Heart left ventricle (tissue), 16 donors: ENCODE measurements at regions not wholly inside any gene's neighbourhood (a gene's known extent, or its start where the extent isn't known, plus 50 kb on each side); places are given as distances from the start of the nearest gene placed in this dataset.

ENCODE experiments used
- ATAC-seq, 4 donors: fragments of 200-7000 bp; cut with Tn5 transposase; one replicate each; pipeline ENCODE4 v1.9.1; 2020 to 2022; ENCODE audit warnings: moderate library complexity in 4 of 4, mild to moderate bottlenecking in 3 of 4, moderate number of reproducible peaks in 1 of 4
- DNase-seq, 5 donors: peaks; one replicate each; pipeline ENCODE4 v3.0.0-alpha.2; 2020
- H3K27ac ChIP-seq, 12 donors: fragments of 200-600 bp; sonication (generic) in 4 of 12; one replicate each; pipeline versions ENCODE4 v1.5.0 to v1.8.0; 2016 to 2022; ENCODE audit warnings: mild to moderate bottlenecking in 2 of 12
- H3K27me3 ChIP-seq, 9 donors: fragments of 200-600 bp; sonication (generic) in 2 of 9; one replicate each; pipeline versions ENCODE4 v1.5.1 to v1.8.0; 2016 to 2022; ENCODE audit warnings: mild to moderate bottlenecking in 3 of 9
- H3K36me3 ChIP-seq, 9 donors: fragments of 200-600 bp; sonication (generic) in 2 of 9; one replicate each; pipeline versions ENCODE4 v1.5.0 to v1.8.0; 2018 to 2022; ENCODE audit warnings: mild to moderate bottlenecking in 2 of 9
- H3K4me1 ChIP-seq, 12 donors: fragments of 200-600 bp; sonication (generic) in 4 of 12; one replicate each; pipeline versions ENCODE4 v1.5.0 to v1.8.0; 2016 to 2022; ENCODE audit warnings: mild to moderate bottlenecking in 3 of 12
- H3K4me3 ChIP-seq, 12 donors: fragments of 200-600 bp; sonication (generic) in 4 of 12; one replicate each; pipeline versions ENCODE4 v1.5.0 to v1.8.0; 2017 to 2022; ENCODE audit warnings: mild to moderate bottlenecking in 9 of 12, moderate library complexity in 4 of 12
- H3K9me3 ChIP-seq, 12 donors: fragments of 200-600 bp; sonication (generic) in 4 of 12; one replicate each; pipeline versions ENCODE4 v1.5.0 to v1.8.0; 2016 to 2022; ENCODE audit warnings: mild to moderate bottlenecking in 1 of 12
- POLR2A ChIP-seq, 2 donors: fragments of 450-650 bp; IDR thresholded peaks; one replicate each; pipeline ENCODE4 v1.6.1; 2017; ENCODE audit warnings: antibody characterized with exemption in 2 of 2, mild to moderate bottlenecking in 2 of 2, moderate library complexity in 2 of 2
- WGBS, 4 donors: extraction: QIAGEN DNeasy Blood & Tissue Kit in 2 of 4; methylation state at CpG; one replicate each; pipeline versions ENCODE4 v1.1.5 to v1.1.7; 2013 to 2018; 5-methylcytosine and 5-hydroxymethylcytosine counted together
- intact Hi-C, 10 donors: fragments of 100-400 bp; cut with DNase I; formaldehyde crosslinking; loops; one replicate each; pipeline versions ENCODE4 v1.11.1 to v1.14.2; 2022
- TF ChIP-seq, protein P1 (sequence below), 12 donors: fragments of 200-600 bp; sonication (generic) in 4 of 12; IDR thresholded peaks; one replicate each; pipeline versions ENCODE4 v1.5.0 to v1.8.0; 2018 to 2022; ENCODE audit warnings: antibody characterized with exemption in 12 of 12, mild to moderate bottlenecking in 5 of 12
- donor health status: ischemic (EF 13 %, LVEDD 7.1; RV severe dilation, severe dysfunction).
- donor health status: healthy with polysubstance abuse.
- donor health status: DM: no; HTN: yes; CAD: no.
- donor health status: DM: no; HTN: no; CAD: no.
- donor health status: ischemic (EF 25% LVEDD 6.9; RV normal size, moderate dysfunction).
- donor health status: ischemic (EF 25% LVEDD 5.7; RV mildly dilated, moderate dysfunction).
- donor health status: healthy.
- donor health status: DM: yes; HTN: yes; CAD: no.
- donor health status: ischemic (EF 35%, LVEDD 5.7; RV mildly dilated, moderate dysfunction).
- donor health status: nonischemic (EF 11% LVEDD 7.7; RV severe dilation, severe dysfunction).
- donor health status: DM: yes; HTN: yes; CAD: no.
- donor health status: PGD.
- donor health status: ischemic (EF 29% LVEDD 5.4; RV normal size, mild dysfunction).
- donor health status: nonischemic (EF 23%, LVEDD 6.1; RV moderate dilation, normal function).

- H3K36me3 ChIP-seq = no peaks in the 10 kb centered on the region
- TF ChIP-seq, protein P1, sequence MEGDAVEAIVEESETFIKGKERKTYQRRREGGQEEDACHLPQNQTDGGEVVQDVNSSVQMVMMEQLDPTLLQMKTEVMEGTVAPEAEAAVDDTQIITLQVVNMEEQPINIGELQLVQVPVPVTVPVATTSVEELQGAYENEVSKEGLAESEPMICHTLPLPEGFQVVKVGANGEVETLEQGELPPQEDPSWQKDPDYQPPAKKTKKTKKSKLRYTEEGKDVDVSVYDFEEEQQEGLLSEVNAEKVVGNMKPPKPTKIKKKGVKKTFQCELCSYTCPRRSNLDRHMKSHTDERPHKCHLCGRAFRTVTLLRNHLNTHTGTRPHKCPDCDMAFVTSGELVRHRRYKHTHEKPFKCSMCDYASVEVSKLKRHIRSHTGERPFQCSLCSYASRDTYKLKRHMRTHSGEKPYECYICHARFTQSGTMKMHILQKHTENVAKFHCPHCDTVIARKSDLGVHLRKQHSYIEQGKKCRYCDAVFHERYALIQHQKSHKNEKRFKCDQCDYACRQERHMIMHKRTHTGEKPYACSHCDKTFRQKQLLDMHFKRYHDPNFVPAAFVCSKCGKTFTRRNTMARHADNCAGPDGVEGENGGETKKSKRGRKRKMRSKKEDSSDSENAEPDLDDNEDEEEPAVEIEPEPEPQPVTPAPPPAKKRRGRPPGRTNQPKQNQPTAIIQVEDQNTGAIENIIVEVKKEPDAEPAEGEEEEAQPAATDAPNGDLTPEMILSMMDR (IDR thresholded peaks at IDR 0.05) = no peak
- no peak for TF ChIP-seq POLR2A (IDR thresholded peaks at IDR 0.05)
- no peak for ATAC-seq
- peaks cover 0 to 12% (median 0%) of the 10 kb centered on the region in 12 donors for H3K9me3 ChIP-seq
- H3K27ac ChIP-seq = no peak overlapping the region
- H3K4me3 ChIP-seq = no peak overlapping the region
- no peaks in the 10 kb centered on the region for H3K27me3 ChIP-seq
- no peaks in the 10 kb centered on the region for H3K4me1 ChIP-seq
- intact Hi-C loops = no loop called here
- no peak for DNase-seq
- WGBS, 4 donors = 75 to 89% (median 84%) methylated on average over 2 to 3 of the region's 3 CpGs
These were observed 201.1 kb downstream of the IRX1 start for GRCh38 chr5:3796736-3797135.

DNA sequence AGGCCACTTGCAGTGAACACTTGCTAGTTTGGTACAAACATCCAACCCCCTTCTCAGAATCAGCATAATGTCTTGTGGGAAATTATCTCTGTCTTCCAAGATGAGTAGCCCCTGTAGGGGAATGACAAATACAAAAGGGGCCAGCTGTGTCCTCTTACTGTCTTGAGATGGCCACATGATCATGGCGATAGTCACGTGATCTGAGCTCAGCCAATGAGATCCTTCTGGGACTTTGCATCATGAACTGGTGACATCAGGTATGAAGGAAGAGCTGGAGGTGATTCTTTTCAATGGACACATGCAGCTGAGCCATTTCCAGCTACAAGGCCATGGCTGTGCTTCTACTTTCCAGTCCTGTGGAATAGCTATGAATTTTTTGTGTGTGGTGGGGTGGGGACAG is 206.3 kb downstream of the IRX1 start:
- Histone ChIP-seq H3K27ac (no peak overlapping the region), H3K36me3 (no peaks in the 10 kb centered on the region), H3K9me3 (peaks cover 0 to 12% (median 0%) of the 10 kb centered on the region in 12 donors), H3K4me3 (no peak overlapping the region), H3K27me3 (no peaks in the 10 kb centered on the region), H3K4me1 (no peaks in the 10 kb centered on the region)
- ATAC-seq (no peak), DNase-seq (no peak)
- WGBS, 4 donors = 78 to 89% (median 84%) methylated on average over 2 of the region's 2 CpGs
- TF ChIP-seq, protein P1 (IDR thresholded peaks at IDR 0.05) = no peak
- intact Hi-C loops = no loop called here

DNA sequence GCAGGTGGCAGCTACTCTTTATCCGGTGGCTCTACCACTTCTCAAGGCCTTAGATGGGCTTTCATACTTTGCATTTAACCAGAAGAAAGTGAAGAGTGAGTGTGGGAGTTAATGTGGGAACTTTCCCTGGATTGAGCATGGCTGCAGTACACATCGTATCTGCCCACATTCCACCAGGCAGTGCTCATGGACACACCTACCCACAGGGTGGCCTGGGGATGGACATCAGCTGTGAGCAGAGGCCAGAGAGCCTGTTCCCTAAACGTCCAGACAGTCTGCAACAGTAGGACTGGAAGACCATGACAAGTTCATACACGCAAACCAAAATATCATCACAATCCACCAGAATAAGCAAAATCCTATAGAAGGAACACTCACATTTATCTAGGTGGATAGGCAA is 213.8 kb downstream of the IRX1 start:
- Histone ChIP-seq H3K9me3 (no peaks in the 10 kb centered on the region), H3K36me3 (no peaks in the 10 kb centered on the region), H3K4me1 (no peaks in the 10 kb centered on the region), H3K27ac (no peak overlapping the region), H3K4me3 (no peak overlapping the region), H3K27me3 (no peaks in the 10 kb centered on the region)
- ATAC-seq = no peak
- DNase-seq = no peak
- TF ChIP-seq POLR2A (IDR thresholded peaks at IDR 0.05) = no peak
- TF ChIP-seq, protein P1 (IDR thresholded peaks at IDR 0.05) = no peak
- intact Hi-C loops = no loop called here
- WGBS, 4 donors = 65 to 80% (median 75%) methylated on average over 4 of the region's 4 CpGs

- Histone ChIP-seq H3K4me3 (no peak overlapping the region), H3K9me3 (no peaks in the 10 kb centered on the region), H3K27me3 (no peaks in the 10 kb centered on the region), H3K36me3 (no peaks in the 10 kb centered on the region), H3K4me1 (no peaks in the 10 kb centered on the region), H3K27ac (no peak overlapping the region)
- TF ChIP-seq, protein P1 (IDR thresholded peaks at IDR 0.05) = no peak
- TF ChIP-seq POLR2A (IDR thresholded peaks at IDR 0.05) = no peak
- no peak for DNase-seq
- intact Hi-C loops = no loop called here
- no peak for ATAC-seq
- WGBS, 4 donors = 78 to 92% (median 87%) methylated on average over 1 of the region's 1 CpG
These were observed 215.5 kb downstream of the IRX1 start for GRCh38 chr5:3811116-3811515.
